ENCODE measurements at regions not wholly inside any gene's neighbourhood (a gene's known extent, or its start where the extent isn't known, plus 50 kb on each side); places are given as distances from the start of the nearest gene placed in this dataset.

DNA sequence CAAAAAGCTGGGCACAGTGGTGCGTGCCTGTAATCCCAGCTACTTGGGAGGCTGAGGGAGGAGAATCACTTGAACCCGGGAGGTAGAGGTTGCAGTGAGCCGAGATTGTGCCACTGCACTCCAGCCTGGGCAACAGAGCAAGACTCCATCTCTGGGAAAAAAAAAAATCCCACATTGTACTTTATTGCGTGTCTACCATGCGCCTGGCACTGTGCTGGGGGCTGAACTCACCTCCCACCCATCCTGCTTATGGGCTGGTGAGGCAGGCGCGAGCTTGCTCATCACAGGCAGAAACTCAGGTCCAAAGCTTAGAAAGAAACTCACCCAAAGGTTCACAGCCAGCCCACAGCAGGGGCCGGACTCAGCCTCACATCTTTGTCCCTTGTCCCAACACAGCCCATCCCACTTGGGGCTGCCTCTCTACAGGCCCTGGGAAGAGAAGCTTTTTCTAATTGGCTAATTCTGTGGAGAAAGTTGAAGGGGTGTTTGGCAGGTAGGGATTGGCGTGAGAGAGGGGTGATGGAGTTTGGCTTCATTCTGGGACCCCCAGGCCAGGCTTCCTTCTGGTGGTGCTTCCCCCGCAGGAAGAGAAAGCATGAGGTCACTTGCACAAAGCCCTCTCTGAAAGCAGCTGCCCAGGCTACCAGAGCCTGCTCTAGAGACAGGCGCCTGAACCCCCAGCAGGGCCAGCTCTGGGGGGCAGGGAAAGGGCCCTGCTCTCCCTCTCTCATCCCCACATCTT, 122.6 kb upstream of the SMAD3 start:
- H3K4me3 ChIP-seq (ENCODE audit: low read depth, low read length) = no peak overlapping the region
- TF ChIP-seq, protein P1, sequence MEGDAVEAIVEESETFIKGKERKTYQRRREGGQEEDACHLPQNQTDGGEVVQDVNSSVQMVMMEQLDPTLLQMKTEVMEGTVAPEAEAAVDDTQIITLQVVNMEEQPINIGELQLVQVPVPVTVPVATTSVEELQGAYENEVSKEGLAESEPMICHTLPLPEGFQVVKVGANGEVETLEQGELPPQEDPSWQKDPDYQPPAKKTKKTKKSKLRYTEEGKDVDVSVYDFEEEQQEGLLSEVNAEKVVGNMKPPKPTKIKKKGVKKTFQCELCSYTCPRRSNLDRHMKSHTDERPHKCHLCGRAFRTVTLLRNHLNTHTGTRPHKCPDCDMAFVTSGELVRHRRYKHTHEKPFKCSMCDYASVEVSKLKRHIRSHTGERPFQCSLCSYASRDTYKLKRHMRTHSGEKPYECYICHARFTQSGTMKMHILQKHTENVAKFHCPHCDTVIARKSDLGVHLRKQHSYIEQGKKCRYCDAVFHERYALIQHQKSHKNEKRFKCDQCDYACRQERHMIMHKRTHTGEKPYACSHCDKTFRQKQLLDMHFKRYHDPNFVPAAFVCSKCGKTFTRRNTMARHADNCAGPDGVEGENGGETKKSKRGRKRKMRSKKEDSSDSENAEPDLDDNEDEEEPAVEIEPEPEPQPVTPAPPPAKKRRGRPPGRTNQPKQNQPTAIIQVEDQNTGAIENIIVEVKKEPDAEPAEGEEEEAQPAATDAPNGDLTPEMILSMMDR (IDR thresholded peaks at IDR 0.05; ENCODE audit: insufficient read depth, low read depth, low read length) = no peak
- DNase-seq (ENCODE audit: low read depth) = no peak

DNA sequence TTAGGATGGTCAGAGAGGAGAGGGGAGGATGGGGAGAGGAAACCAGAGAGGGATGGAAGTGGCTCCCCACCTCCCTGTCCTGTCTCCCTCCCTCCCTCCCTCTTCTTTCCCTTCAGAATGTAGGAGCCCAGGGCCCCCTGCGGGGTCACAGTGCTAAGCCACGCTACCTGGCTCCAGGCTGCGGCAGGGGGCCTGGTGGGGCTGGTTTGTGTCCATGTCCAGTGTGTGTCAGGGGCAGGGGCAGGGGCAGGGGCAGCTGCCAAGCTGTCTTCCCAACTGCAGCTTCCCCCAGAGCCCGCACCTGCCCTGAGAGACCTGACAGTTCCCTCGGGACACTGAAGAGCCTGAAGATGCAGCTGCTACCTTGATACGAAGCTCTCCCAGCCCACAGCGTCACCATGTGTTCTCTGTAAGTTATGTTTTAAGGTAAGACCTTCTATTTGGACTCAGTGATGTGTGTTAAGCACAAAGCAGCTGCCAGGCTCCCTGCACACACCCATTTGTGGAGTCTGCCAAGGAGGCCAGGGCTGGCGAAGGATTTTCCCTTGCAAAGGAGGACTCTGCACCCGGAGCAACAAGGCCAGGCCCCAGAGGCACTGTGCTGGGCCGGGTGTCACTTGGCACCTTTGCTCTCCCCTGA, 121.8 kb upstream of the SMAD3 start:
- no peak for DNase-seq (ENCODE audit: low read depth)
- TF ChIP-seq, protein P1 (IDR thresholded peaks at IDR 0.05; ENCODE audit: insufficient read depth, low read depth, low read length) = no peak
- no peak overlapping the region for H3K4me3 ChIP-seq (ENCODE audit: low read depth, low read length)

DNA sequence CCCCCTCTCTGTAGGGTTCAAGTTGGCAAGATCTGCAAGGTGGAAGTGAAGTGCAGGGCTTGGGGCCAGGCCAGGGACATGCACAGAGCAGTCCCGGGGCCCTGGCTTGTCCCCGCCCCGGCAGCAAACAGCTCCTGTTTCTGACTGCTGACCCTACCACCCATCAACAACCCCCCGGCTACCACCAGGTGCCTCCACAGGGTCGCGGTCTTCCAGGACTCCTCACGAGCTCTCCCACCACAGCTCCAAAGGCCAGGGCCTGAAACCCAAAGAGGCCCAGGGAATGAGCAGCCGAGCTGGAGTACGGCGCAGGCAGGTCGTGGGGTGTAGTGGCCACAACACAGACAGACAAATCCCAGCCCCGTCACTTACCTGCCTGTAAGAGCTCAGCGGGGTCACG, 121.3 kb upstream of the SMAD3 start:
- no peak overlapping the region for H3K4me3 ChIP-seq (ENCODE audit: low read depth, low read length)
- TF ChIP-seq, protein P1 (IDR thresholded peaks at IDR 0.05; ENCODE audit: insufficient read depth, low read depth, low read length) = no peak
- no peak for DNase-seq (ENCODE audit: low read depth)

DNA sequence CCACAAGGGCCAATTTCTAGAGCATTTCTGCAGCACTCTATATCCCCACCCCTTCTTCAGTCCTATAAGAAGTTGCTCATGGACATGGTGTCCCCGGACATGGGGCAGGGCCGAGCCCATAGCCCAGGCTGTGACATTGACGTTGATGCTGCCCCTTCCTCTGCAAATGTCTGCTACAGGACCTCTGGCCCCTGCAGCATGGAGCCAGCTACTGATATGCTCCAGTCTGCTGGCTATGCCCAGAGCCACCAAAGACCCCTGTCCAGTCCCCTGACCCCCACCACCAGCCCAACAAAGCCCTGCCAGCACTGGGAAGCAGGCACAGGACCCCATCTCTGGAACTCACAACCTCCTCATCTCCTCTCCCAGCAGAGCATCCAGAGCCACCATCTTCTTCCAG, 120.1 kb upstream of the SMAD3 start:
- no peak for DNase-seq (ENCODE audit: low read depth)
- H3K4me3 ChIP-seq (ENCODE audit: low read depth, low read length) = no peak overlapping the region
- TF ChIP-seq, protein P1 (IDR thresholded peaks at IDR 0.05; ENCODE audit: insufficient read depth, low read depth, low read length) = no peak

DNA sequence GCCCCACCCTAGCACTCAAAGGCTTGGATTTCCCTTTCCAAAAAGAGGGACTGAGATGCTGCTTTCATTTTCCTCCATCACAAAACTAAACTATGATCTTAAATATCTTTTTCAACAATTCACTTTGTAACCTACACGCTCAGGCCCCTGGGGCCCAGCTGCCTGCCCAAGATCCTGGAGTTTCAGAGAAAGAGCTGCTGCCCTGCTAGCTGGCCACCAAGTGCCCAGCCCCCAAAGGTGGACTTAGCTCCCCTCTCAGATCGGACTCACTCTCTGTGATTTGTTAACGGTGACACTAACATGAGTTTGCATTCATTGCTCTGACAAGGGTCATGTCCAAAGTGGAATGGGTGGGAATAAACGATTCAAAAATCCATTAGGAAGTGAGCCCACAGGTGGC, 119.6 kb upstream of the SMAD3 start:
- H3K4me3 ChIP-seq (ENCODE audit: low read depth, low read length) = no peak overlapping the region
- no peak for DNase-seq (ENCODE audit: low read depth)
- TF ChIP-seq, protein P1 (IDR thresholded peaks at IDR 0.05; ENCODE audit: insufficient read depth, low read depth, low read length) = no peak

DNA sequence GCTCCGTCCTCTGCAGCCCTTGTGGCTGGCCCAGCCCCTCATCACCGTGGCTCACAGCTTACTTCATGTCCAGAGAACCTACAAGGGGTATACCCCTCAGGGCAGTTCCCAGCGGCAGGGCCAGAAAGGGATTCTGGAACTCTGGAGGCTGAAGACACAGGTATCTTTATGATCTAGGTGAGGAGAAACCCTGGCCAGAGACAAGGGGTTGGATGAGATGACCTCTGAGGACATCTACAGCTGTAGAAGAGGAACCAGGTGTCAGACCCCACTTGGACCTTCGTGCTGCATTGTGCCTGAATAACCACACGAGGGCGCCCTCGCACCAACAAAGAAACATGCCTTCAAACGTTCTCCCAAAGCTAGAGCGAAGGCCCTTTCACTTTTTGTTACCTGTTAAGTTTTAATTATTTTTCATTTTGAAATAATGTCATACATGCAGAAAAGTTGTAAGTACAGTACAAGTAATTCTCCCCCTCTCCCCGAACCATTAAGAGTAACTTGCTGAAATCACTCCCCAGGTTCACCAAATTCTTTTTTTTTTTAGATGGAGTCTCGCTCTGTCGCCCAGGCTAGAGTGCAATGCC, 118.7 kb upstream of the SMAD3 start:
- H3K4me3 ChIP-seq (ENCODE audit: low read depth, low read length) = no peak overlapping the region
- TF ChIP-seq, protein P1 (IDR thresholded peaks at IDR 0.05; ENCODE audit: insufficient read depth, low read depth, low read length) = peak; percentile 81
- peak; percentile 71 for DNase-seq (ENCODE audit: low read depth)

Measured in fibroblast of villous mesenchyme (primary cell).